HG03097 (cell line): ENCODE measurements at regions not wholly inside any gene's neighbourhood (a gene's known extent, or its start where the extent isn't known, plus 50 kb on each side); places are given as distances from the start of the nearest gene placed in this dataset.
A peak's percentile ranks its signal among the peaks of the same experiment; 100 is the strongest.

Experiments
- ATAC-seq: cut with Tn5 transposase; IDR thresholded peaks from one replicate; pipeline ENCODE4 v1.9.1; 2021; ENCODE audit not compliant: unreplicated experiment, low FRiP score

DNA sequence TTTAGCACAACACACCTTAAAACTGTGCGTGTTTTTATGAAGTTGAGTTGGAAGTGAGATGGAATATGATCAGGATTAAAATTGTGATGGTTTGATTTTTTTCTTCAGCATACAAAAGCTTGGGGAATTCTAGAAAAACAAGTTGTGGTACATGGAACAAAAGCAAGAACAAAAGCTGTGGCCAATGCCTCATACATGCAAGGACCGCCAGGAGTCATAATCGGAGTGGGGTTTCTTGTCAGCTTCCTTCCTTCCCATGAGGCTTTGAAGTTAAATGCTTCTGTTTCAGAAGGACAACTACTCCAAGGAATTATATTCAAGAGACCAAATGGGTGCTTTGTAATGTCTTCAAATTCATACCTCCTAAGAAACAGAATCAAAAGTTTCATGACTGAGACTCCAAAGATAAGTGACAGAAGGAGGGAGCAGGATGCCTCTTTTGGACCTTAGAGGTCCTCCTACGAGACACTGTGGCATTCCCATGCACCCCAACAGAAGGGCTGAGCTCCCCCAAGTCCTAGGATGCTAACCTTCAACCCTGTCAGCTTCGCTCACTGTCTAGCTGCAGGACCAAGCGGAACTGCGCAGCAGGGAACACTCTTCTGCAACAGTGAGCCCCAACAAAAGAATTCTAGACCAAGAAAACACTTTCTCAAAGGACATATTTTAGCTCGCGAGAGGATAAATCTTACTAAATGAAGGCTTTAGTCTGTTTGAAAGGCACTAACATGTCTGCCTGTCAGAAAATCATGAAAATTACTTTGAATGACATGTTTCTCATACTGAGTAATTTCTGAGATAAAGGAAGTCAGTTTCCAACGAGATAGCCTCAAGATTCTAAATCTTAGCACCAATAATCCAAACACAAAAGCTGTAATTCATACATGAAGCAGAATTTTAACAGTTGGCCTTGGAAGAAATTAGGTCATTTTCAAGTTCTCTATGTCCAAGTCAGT lies 108.5 kb upstream of the NHSL1 start:
- no peak for ATAC-seq

DNA sequence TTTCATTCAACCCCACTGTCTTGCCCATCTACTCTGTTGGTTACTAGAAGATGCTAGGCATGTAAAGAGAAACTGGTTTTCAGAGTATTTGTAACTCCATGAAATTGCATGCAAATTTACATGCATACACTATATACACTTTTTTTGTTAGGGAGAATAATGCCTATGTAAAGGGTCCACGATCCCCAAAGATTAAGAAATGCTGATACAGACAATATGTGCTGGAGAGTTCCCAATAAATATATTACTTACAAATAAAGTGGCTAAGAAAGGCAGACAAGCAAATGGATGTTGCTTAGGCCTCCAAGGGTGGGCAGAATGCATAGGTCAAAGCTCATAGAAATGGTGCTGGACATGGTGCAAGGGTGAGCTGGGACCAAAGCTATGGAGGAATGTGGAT lies 109.6 kb upstream of the NHSL1 start:
- no peak for ATAC-seq

DNA sequence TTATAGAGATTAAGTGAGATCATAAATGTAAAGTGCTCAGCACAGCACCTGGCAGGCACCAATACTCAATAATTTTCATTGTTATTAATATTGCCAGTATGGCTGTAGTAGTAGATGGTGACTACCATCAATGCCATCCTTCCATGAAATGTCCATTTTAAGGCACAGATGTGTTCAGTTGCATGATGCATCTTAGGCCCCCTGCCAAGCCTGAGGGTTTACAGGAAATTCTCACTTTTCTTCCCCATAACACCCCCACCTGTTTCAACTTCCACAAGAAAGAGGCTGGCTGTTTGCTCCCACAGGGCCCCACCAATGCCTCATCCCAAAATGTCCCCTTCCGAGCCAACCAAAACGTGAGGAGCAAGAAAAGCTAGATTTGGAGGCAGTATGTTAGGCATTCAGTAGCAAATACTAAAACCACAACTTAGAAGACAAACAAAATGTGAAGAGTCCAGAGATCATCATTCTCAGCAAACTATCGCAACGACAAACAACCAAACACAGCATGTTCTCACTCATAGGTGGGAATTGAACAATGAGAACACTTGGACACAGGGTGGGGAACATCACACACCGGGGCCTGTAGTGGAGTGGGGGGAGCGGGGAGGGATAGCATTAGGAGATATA lies 110.6 kb upstream of the NHSL1 start:
- ATAC-seq, result no peak

DNA sequence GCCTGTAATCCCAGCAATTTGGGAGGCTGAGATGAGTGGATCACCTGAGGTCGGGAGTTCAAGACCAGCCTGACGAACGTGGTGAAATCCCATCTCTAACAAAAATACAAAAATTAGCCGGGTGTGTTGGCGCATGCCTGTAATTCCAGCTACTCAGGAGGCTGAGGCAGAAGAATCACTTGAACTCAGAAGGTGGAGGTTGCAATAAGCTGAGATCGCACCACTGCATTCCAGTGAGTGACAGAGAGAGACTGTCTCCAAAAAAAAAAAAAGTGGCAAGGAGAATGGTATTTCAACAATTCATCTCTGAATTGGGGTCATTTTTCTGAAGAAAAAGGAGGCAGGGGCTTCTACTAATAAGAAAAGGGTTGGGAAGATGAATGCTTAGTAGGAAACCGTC lies 111.5 kb upstream of the NHSL1 start:
- ATAC-seq, result no peak

DNA sequence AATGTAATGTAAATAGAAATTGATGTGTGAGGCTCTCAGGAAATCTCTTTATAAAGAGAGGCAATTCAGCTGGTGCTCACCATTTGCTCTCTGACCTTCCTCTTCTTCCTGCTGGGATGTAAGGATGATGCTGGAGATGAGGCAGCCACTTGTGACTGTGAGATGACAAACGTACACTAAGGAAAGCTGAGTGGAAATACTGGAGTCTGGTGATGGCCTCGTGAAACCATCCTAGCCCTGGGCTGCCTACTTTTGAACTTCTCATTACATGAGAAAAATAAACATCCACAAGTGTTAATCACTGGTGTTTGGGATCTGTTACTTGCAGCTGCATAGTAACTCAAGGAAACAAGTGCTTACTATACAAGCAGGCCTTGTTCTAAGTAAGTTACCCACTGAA lies 114.9 kb upstream of the NHSL1 start:
- no peak for ATAC-seq

DNA sequence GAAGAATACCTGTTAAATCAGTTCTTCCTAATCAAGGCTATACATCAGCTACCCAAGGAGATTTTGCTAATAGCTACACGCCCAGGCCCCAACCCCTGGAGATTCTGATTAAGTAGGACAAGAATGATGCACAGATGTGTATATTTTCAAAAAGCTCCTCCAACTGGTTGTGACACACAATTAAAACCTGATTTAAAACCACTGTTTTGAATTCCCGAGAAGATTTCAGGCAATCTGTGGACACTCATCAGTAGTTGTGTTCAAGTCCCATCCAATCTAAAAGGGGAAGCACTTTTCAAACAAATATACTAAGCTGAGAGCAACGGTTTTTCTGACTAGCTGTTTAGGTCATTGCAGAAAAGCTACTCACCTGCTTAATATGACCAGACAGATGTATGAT lies 118.9 kb upstream of the NHSL1 start:
- no peak for ATAC-seq

DNA sequence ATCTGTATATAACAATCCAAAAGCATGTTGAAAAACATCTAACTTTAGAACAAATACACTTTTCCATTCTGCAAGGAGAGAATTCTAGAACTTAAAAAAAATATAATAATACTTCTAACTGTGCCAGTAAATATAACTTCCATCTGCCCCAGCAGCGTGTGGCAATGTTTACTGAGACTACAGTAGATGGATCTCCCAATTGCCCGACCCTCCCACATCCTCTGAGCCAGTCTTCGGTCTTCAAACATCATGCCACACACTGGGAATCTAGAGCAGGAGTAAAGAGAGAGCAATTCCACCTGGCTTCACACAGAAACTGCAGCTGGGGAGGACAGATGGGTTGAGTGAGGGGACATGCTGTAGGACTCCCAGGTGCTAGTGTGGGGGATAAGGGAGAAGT lies 121.3 kb upstream of the NHSL1 start:
- ATAC-seq, result no peak

DNA sequence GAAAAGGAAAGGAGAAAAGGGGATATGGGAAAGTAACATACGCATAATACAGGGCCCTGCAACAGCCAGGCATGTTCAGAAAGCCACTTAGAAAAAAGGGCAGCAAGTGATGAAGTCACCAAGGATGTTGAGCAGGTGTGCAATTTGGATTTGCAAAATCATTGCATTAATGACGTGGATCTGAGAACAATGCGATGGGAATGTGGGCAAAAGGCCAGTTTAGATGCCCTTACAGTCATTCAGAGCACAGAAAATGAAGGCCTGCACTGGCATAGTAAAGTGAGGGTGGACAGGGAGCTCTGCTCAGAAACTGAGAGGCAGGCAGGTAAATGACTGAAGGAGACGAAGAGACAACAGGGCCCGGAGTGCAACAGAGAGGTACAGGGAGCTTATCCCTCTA lies 123.7 kb upstream of the NHSL1 start:
- no peak for ATAC-seq

DNA sequence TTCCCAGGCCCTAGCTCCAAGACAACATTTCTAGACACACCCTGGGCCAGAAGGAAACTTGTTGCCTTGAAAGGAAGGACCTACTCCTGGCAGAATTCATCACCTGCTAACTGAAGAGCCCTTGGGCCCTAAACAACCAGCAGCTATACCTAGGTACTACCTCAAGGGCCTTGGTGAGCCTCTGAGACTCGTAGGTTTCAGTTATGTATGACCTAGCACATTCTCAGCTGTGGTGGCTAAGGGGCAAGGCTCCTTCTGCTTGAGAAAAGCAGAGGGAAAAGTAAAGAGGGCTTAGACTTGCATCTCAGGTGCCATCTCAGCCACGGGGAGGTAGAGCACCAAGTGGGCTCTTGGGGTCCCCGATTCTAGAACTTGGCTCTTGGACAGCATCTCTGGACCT lies 132.3 kb upstream of the NHSL1 start:
- ATAC-seq, result no peak

DNA sequence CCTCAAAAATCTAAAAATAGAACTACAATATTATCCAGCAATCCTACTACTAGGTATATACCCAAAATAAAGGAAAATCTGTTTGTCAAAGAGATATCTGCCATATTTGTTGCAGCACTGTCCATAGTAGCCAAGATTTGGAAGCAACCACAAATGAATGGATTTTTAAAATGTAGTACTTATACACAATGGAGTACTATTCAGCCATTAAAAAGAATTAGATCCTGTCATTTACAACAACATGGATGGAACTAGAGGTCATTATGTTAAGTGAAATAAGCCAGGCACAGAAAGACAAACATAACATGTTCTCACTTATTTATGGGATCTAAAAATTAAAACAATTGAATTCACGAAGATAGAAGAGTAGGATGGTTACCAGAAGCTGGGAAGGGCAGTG lies 135.7 kb upstream of the CCDC28A start:
- ATAC-seq, result no peak

DNA sequence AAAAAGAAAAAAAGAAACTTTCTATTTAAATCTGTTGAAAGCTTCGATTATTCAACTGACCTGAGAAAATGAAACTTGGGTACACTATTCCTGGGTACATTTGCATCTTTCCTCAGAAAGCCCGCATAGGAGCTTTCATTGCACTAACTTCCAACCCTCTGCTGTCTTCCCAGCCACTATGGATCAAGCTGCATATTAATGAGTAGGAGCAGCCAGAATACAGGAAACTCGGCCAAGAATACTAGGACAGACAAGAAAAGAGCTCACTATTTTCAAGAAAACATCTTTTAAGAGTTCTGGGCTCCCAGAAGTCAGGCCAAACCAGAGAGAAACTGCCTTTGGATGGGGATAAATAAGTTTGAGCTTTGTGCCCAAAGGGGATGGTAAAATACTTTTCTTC lies 135.0 kb upstream of the CCDC28A start:
- ATAC-seq, result no peak

DNA sequence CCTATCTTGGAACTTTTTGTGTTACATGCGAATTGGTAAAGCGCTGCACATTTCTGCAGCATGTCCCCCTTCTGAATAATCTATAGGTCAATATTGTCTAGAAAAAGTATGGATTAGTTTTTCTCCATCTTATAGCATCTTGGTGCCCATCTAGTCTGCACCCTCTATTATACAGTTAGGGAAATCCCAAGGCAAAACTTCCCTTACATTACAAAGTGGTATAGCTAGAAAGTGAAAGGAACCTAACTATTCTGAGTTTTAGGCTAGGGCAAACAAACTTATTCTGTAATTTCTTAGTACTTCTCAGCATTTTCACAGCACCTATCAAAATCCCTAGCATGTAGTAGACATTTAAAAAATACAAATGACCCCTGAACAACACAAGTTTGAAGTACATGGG lies 133.5 kb upstream of the CCDC28A start:
- no peak for ATAC-seq

DNA sequence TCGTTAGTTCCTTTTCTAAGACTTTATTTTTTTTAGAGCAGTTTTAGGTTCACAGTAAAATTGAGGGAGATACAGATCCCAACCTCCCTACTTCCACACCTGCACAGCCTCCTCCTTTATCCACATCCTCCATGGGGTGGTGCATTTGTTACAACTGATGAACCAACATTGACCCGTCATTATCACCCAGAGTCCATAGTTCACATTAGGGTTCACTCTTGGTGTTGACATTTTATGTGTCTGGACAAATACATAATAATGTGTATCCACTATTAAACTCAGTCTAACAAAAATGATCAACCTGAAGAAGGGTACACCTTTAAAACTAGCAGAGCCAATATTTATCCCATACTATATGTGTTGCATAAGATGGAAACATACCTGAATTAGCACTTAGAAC lies 130.4 kb upstream of the CCDC28A start:
- no peak for ATAC-seq

DNA sequence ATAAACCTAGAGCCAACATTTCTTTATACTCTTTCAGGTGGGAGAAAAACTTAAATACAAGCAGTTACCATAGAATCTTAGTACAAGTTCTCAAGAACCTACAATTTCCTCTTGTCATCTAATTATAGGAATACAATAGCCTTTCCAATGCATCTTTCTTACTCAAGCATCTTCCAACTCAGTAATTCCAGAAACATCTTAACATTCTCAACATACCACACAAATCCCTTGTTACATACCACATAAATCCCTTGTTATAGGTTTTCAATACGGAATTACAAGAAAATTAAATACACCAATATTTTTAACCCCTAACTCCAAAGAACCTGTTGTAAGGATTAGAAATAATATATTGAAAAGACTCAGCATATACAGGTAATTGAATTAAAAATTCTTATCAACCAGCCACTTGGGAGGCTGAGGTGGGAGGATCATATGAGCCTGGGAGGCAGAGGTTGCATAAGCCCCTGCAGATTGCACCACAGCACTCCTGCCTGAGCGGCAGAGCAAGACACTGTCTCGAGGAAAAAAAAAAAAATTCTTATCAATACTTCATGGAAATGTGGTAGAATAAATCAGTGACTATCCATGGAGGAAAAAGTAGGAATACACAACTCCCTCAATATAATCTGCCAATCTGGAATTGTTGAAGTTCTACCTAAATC lies 127.5 kb upstream of the CCDC28A start:
- ATAC-seq, result no peak

DNA sequence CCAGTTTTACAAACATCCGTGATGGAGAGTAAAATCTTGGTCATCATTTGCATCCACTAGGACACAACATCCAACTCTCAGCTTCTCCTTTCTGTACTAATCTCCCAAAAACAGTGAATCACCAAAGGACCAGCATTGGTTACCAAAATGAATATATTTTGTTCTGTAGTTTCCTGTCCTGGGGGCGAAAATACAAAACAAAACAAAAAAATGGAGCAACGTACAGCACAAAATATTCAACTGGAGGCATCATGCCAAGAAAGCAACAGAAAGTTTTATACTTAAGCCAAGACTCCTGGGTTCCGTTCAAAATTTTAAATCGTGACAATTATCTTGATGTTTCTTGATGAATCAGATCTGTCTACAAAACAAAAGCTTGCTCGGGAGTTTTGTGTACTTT lies 126.6 kb upstream of the CCDC28A start:
- no peak for ATAC-seq

DNA sequence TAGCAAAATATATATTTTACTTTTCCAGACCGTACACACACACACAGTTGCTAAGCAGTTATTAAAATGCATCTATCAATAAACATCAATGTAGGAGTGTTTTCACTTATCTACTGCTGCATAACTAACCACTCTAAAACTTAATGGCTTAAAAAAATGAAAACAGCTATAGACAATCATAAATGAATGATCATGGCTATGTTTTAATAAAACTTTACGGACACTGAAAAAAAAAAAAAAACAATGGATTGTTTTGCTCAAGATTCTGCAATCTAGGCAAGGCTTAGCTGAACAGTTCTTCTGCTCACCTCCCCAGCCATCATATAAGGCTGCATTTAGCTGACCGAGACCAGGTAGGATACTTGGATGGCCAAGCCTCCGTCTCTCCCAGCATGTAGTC lies 125.4 kb upstream of the CCDC28A start:
- no peak for ATAC-seq

DNA sequence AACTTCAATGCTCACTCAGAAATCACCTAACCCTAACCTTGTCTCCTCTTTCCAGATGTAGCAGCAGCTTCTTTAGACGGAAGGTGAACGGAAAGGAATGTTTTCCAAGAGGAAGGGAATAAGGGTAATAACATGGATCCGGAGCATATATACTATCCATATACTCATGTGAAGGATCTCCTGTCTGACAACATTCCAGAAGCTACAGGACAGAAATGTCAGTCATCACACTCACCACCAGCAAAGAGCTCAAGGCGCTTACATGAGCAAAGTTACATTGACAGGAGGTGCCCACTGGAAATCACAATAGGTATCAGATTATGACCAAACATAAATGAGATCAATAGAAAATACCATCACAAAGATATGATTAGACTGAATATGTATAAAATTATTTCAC lies 122.1 kb upstream of the CCDC28A start:
- ATAC-seq, result no peak

DNA sequence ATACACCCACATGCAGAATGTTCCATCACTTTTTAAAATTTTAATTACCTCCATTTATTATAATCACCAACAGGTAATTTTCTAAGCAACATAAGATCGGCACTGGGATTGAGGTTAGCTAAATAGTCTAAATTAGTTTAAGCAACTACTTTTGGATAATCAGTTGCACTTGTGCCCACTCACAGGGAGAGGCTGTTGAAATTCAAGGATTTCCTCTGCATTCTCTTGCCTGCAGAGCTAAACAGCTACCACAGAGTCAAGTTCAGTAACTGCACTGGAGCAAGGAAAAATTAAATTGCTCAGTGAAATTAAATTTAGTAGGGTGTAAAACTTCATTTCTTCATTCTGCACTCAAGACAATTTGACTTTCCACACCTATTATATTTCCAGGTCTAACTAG lies 120.7 kb upstream of the CCDC28A start:
- no peak for ATAC-seq

DNA sequence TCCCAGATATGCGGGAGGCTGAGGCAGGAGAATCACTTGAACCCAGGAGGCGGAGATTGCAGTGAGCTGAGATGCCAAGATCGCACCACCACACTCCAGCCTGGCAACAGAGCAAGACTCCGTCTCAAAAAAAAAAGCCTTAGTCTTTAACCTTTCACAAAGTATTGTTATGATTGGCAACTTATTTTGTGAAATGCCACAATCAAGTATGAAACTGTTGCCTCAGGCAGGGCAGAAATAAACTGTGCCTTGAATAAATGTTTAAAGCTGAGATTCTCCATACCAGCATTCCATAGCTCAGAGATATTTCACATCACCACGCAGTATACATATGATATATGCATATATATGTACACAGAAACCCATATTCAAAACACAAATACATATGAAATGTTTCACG lies 120.1 kb upstream of the CCDC28A start:
- ATAC-seq, result no peak

DNA sequence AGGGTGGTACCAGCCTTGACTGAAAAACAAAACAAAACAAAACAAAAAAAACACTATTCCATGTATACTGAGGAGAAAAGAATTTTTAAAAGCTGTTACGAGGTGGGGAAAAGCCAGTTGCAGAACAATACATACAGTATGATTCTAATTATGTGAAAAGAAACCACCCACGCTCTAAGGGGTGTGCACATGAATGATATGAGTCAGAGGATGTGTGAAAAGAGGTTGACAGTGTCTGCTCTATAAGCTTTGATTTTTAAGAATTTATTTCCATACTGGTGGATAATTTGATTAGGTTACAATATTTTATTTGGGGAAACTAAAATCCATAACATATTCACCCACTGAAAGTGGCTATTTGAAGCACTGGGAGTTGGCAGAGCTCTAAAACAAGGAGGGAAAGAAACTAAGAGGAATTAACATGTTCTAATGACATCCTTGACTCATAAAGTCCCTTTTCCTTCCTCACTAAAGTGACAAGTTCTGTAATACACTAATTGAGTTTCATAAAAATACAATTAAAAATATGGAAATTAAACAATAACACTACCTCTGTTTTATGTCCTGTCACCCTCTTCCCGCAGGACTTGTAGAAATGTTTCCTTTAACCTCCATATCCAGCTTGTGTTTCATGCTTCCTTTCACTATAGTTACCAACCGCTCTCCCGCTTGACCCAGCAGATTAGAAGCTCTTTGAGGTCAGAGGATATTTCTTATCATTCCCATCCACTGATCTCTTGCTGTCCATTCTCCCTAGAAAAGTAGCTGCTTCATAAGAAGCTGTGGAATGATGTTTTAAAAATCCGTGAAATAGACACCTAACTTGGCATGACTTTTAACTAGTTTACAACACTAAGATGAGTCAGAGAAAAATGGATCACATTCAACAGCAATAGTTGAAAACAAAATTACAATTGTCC lies 118.6 kb upstream of the CCDC28A start:
- ATAC-seq, result peak; percentile 91

DNA sequence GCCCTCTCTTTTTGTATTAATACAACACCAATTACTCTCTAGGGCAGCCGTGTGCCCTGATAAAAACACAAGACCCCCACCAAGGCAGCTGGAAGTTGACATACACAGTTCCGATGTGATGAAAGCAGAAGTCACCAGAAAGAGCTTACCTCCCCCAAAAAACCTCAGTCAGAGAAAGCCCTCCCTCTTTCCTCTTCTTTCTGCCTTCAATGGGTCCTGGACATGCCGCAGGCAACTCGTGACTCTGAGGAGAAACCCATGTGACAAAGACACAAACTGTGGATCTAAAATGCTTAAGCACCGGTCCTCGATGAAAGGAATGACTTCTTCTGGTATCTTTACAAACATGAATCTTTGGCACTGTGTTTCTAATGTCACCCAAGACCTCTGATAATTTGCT lies 117.7 kb upstream of the CCDC28A start:
- ATAC-seq, result no peak
